Activated CD4-positive, alpha-beta T cell treated with anti-CD3 and anti-CD28 coated beads, Interleukin-10, Interleukin-2, amounts not matched to agents 100 ng/mL and 50 ng/mL, durations not matched to agents 16 hours and 8 hours (primary cell): ENCODE measurements at regions not wholly inside any gene's neighbourhood (a gene's known extent, or its start where the extent isn't known, plus 50 kb on each side); places are given as distances from the start of the nearest gene placed in this dataset.
"Not testable (repeated sequence)": the region's sequence is repeated elsewhere in the genome, so short reads cannot be mapped to it uniquely, and the experiment has no call there.

Experiments used
- DNase-seq: peaks from one replicate; pipeline ENCODE4 v3.0.0-alpha.2; 2020

DNA sequence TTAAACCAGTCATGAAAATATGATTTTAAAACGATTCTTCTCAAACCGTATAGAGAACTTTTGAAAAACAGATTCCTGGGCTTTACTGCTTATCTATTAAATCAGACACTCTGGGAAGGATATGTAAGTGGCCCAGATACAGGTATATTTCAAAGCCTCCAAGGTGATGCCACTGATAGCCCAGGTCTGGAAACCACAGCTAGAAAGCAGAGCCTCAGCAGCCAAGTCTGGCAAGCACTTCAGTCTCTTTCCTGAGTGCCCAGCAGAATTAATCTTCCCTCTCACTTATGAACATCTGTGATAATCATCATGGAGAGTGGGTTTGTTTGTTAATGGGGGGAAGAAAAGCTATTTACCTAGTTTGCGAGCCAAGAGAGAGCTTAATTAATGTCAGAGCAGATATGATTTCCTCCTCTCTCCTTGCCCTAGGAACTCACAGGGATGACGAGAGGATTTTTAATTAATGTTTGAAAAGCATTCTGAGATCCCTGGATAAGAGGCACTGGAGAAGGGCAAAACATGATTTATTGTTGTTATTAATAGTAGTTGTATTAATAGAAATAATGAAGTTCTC lies 368.4 kb downstream of the TLE1 start:
- no peak for DNase-seq

DNA sequence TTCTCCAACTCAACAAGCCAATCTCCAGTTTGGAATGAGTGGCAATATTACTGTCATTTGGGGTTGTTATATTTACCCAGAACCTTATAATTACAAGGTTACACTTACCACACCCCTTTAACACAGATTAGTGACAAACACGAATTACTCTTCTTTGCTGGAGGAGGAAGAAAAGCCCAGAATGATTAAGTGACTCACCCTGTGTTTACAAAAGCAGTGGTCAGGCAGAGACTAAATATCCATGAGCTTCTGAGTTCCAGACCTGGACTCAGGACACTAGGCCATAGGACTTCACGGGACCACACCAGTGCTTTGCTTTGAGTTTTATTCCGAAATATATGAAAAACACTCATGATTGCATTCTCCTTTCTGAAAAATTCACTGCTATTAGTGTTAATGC lies 370.8 kb downstream of the TLE1 start:
- no peak for DNase-seq

DNA sequence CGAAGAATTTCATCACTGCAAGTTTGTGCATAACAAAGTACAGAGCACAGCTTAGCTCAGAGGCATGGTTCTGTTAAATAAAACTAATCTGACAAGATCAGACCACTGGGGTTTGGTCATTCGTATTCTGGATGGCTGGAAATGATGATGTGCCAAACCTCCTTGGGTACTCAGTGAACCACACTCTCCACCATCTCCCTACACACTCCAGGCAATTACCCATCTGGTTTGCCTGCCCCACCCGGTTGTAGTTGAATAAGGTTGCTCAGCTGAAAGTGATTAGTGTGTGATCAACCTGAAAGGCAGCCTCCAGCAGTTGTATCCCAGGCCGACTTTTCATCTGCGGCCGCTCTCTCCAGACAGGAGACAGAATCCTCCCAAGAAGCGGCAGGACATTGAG lies 371.4 kb downstream of the TLE1 start:
- DNase-seq = no peak

DNA sequence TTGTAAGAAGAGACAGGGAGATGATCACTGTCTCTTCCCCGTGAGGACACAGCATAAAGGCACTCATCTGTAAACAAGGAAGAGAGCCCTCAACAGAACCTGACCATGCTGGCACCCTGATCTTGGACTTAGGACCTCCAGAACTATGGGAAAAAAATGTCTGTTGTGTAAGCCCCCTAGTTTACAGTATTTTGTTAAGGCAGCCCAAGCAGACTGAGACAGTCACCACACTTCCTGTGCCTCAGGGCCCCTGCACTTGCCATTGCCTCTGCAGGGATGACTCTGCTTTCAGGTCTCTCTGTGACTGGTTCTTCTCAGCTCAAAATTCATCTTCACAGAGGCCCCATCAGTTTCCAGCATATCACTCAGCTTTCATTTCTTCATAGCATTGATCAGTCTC lies 372.1 kb downstream of the TLE1 start:
- DNase-seq = no peak

DNA sequence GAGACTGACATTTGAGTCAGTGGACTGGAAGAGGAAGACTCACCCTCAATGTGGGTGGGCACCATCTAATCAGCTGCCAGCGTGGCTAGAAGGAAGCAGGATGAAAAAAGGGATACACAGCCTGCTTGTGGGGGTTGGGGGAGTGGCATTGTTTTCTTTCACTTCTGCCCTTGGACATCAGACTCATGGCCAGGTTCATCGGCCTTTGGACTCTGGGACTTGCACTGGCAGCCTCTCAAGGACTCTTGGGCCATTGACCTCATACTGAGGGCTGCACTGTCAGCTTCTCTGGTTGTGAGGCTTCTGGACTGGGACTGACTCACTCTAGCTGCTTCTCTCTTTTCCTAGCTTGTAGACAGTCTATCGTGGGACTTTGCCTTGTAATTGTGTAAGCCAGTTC lies 374.9 kb downstream of the TLE1 start:
- no peak for DNase-seq

DNA sequence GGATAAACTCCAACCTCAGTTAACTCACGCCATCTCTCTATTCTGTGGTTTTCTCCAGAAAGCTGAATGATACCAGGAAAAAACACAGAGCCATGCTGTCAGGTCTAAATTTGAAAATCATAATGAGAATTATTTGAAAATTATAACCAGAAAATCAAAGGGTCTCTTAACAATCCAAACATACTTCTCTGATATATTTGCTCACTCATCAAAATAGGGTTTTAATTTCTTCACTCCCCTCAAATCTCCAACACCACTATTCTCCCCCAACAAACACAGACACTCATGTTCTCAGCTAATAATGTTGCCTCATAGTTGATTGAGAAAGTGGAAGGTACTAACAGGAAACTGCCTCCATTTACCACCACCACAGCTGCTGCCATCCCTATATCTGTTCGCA lies 375.5 kb downstream of the TLE1 start:
- no peak for DNase-seq

DNA sequence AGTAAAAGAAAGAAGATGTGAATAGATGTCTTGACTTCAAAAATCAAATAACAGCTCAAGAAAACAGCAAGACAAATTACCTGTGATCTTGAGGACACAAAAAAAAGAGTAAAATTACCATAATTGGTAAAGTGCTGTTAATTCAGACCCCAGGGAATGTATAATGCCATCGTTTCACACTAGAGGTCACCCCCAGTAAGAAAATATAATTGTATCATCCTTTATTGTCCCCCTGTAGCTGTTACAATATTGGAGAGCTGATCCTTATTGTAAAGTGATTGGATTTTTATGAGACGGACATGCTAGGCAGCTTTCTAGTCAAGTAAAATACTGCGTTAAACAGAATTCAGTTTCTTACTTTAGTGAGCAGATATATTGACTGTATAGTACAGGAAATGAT lies 377.0 kb downstream of the TLE1 start:
- DNase-seq = no peak

DNA sequence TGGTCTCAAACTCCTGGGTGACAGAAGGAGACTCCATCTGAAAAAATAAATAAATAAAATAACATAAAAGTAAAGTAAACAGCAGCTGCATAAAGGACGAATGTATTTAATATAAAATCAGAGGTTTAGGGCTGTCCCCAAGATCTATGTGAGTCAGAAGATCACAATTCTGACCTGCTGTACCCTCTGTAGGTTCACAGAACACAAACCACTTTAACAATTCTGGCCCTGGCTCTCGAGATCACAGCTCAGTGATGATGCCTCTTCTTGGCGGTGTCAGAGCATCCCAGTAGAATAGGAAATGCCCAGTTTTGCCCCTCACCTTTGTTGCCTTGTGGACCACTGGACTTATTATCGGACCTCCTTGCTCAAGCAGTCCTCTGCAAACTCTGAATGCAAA lies 380.9 kb downstream of the TLE1 start:
- no peak for DNase-seq

DNA sequence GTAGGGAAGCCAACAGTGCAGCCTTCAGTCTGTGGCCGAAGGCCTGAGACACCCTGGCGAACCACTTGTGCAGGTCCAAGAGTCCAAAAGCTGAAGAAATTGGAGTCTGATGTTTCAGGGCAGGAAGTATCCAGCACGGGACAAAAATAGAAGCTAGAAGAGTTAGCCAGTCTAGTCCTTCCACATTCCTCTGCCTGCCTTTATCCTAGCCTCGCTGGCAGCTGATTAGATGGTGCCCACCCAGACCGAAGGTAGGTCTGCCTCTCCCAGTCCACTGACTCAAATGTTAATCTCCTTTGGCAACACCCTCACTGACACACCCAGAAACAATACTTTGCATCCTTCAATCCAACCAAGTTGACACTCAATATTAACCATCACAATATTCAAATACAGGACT lies 381.6 kb downstream of the TLE1 start:
- DNase-seq = not testable (repeated sequence)

DNA sequence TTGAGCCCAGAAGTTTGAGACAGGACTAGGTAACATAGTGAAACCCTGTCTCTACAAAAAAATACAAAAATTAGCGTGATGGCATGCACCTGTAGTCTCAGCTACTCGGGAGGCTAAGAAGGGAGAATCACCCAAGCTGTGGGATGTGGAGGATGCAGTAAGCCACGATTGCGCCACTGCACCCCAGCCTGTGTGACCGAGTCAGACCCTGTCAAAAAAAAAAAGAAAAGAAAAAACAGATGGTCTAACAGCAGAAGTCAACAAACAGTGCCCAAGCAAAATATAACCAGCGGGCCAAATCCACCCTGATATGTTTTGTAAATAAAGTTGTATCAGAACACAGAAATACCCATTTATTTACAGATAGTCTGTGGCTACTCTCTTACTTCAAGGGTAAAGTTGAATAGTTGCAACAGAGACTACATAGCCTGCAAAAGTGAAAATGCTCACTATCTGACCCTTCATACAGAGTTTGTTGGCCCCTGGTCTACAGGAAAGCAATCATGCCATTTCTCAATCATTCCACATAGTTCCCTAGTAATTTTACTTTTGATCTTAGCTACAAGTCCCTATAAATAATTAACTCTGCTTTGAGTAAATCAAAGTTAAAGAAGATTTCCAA lies 383.7 kb downstream of the TLE1 start:
- DNase-seq = no peak

DNA sequence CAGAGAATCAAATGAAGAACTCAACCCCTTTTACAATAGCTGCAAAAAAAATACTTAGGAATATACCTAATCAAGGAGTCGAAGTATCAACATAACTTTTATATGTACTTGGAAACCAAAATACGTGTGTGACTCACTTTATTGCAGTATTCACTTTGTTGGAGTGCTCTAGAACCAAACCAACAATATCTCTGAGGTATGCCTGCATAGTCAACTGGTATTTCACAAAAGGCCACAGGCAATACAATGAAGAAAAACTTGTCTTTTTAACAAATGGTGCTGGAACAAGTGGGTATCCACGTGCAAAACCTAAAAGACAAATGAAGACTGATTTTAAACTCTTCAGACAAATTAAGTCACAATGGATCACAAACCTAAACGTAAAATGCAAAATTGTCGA lies 385.7 kb downstream of the TLE1 start:
- no peak for DNase-seq

DNA sequence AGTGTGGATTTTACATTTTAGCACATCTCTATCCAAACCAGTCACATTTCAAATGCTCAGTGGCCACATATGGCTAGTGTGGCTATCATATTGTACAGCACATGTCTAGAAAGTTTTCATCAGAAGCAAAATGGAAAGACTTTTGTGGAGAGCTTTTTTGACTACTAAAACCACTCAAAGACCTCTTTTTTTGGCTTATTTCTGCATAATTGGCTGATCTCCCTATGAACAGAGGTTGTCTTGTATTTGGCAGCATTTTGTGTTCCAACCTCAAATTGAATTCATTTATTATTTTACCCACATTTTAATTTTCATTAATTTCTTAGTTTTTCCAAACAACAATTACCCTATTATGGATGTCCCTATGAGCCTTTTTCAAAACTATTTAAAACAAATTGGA lies 395.7 kb downstream of the TLE1 start:
- DNase-seq = no peak

DNA sequence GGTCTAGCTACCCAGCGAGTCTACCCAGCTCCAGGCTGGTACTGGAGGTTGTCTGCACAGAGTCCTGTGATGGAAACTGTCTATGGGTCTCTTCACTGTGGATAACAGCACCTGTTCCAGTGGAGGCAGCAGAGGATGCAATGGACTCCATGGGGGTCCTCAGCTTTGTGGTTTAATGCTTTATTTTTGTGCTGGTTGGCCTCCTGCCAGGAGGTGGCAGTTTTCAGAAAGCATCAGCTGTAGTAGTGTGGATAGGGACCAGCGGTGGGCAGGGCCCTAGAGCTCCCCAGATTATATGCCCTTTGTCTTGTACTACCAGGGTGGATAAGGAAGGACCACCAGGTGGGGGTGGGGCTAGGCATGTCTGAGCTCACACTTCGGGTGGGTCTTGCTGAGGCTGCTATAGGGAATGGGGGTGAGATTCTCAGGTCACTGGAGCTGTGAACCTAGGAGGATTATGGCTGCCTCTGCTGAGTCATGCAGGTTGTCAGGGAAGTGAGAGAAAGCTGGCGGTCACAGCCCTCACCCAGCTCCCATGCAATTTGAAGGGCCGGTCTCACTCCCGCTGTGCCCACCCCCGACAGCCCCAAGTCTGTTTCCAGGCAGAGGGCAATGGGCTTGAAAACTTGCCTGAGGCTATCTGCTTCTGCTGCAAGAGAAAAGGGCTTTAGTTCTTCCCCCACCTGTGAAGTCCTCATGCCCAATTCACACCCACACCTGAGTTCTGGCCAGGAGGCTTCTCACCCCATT lies 397.1 kb downstream of the TLE1 start:
- no peak for DNase-seq

DNA sequence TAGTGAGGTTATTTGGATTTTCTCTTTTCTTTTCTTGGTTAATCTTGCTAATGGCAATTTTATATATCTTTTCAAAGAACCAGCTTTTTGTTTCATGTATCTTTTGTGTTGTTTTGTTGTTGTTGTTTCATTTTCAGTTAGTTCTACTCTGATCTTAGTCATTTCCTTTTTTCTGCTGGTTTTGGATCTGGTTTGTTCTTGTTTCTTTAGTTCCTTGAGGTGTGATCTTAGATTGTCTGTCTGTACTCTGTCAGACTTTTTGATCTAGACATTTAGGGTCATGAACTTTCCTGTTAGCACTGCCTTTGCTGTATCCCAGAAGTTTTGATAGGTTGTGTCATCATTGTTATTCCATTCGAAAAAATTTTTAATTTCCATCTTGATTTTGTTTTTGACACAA lies 399.7 kb downstream of the TLE1 start:
- DNase-seq = no peak

DNA sequence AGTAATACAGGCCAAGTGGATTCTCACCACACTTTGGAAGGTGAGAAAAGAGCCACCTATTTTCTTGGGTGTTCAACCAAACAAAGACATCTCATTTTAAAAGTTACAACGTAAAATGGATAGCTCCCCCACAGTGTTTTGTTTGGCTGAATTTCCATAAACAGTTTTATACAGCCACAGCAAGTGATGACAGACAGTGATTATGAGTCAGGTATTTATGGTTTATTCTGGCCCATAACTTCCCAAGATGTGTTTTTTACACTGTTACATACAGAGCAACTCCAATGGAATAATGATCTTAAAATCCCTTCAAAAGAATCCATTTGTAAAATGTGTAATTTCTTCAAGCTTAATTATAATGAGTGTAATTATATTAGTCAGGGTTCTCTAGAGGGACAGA lies 421.3 kb downstream of the TLE1 start:
- no peak for DNase-seq

DNA sequence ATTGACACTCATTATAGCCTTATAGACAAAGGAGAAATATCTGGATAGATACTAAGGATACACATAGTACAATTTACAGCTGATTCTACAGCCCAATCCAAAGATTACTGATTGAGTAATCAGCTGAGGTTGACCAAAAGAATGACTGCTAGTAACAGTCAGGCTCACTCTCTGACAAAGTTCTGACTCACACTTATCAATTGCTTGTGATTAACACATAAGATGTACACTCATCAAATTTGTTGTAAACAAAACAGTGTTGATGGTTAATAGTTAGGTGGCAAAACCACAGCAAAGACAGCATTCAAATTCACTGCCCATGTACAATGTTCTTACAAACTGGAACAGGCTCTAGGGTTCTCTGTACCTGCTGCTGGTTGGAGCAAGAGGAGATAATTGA lies 422.7 kb downstream of the TLE1 start:
- DNase-seq = no peak

DNA sequence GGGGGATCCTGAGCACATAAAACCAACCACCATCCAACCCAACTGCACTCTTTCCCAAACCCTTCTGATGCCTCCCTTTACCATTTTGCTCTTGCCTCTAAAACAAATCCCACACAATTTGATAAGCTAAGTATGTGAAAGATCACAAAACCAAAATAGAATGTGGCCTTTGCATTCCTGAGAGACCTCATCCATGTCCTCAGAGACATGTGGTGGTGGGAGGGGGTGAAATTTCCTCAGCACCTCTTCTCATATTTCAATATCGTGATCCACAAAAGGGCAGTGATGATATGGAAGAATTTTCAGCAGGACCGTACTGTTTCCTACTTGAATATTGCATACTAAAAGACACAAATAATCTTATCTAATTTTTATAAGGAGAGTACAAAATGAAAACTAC lies 423.3 kb downstream of the TLE1 start:
- no peak for DNase-seq

DNA sequence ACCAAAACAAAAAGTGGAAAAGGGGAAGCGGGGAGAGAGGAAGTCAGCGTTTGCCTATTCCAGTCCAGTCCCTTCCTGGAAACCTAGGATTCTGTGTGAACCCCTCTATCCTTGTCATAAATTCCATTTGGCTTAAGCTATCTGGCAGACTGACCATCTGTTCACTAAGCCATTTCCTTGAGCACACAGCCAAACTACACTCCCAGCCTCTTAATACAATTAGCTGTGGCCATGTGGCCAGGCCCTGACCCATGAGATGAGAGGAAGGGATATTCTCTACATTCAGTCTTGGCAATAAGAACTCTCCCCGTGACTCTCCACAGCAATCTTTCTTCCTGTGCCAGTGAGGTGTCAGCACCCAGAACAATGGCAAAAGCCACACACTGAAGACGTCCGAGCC lies 424.8 kb downstream of the TLE1 start:
- DNase-seq = no peak

DNA sequence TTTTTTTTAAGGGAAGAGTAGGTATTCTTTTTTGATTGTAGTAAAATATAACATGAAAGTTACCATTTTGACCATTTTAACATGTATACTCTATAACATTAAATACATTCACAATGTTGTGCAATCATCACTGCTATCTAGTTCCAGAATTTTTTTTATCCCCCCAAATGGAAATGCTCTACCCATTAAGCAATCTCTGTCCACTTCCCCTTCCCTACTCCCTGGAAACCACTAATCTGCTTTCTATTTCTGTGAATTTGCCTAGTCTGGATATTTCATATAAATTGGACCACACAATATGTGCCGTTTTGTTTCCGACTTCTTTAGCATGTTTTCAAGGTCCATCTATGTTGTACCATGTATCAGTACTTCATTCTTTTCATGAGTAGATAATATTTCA lies 429.5 kb downstream of the TLE1 start:
- no peak for DNase-seq

DNA sequence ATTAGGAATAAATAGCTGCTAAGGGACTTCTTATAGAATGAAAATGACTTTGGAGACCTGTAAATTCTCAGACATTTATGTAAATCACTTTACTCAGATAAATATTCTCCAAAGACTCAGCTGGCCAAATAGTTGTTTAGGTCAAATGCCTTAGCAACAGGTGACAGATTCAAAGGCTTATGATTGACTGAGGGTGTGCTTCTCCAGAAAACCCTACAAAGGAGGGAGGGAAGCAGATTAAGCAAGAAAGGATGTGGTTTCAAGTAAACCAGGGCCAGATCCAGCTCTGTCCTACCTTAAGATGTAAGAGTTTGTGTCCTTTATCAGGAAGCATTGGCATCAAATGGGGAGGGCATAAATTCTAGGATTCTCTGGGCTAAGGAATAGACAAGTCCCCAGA lies 433.0 kb downstream of the TLE1 start:
- no peak for DNase-seq

DNA sequence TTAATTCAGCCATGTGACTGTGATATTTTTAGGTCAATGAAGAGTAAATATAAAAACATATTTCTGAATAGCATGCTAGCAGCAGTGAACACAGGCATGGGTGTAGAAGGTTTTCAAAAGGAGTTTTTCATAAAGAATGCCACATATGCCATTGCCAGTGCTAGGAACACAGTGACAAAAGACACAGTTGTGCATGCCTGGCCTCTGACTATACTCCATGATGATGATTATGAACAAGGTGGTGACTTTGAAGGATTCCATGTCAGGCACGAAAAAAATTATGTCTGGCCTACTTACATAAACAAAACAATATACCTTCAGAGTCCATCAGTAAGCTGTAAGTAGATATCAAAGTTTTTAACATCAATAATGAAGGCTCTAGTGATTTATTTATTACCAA lies 438.7 kb downstream of the TLE1 start:
- DNase-seq = no peak

DNA sequence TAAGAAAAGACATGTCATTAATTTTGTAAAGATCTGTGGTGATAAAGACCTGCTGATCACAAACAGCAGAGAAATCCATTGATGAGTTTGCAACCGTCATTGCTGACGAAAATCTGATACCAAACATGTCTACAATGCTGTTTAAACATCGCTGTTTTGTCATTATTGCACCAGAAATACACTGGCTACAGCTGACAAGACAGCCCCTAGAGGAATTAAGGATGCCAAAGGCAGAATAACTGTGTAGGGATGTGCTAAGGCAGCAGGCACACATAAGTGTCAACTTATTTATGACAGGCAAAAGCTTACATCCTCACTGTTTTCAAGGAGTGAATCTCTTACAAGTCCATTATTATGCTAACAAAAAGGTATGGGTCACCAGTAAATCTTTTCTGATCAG lies 439.3 kb downstream of the TLE1 start:
- DNase-seq = no peak

DNA sequence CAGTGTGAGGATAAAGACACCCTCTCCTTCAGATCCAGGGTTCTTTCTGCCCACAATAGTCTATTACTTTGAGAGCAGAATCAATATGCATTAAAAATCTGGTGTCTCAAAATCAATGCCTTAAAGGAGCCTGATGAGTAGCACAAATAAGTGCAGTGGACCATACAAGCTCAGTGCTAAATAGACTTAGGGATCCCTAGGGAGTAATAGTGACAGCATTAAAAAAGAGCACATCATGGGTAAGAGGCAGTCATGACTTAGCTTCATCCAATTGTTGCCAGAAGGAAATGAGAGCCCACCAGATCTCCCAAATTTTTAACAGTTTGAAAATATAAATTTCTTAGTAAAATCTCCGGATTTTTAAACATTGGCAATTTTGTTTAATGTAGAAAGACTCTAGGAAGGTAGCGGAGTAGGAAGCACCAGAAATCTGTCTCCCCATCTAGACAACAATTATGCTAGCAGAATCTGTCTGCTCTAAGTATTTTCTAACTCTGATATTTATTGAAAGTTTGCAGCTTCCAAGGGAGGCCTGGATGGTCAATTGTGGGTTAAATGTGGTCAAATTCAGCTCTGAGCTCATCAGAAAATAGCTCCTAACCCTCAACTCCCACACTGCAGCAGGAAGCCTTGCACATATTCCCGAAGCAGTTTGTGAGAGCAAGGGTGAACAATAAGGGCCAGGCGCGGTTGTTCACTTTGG lies 443.9 kb downstream of the TLE1 start:
- DNase-seq = no peak

DNA sequence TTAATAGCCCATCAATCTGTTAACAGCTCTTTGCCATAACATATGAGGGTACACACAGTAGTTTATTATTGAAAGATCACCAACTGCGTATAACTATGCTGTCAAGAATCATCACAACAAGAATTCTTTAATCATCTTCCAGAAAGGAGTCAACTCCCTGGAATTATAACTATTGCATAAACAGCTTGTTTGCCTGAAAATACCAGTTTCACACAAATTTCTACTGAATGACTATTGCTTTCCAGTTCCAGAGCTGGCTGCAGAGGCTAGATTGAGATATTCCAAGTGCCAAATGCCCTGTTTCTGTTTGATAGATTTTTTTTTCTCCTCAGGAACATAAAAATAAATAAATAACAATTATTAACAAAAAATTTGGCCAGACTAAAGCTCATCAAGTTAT lies 444.7 kb downstream of the TLE1 start:
- DNase-seq = no peak
